Panc1 (cell line): ENCODE measurements at regions not wholly inside any gene's neighbourhood (a gene's known extent, or its start where the extent isn't known, plus 50 kb on each side); places are given as distances from the start of the nearest gene placed in this dataset.
A peak's percentile ranks its signal among the peaks of the same experiment; 100 is the strongest.

Experiments
- POLR2AphosphoS5 ChIP-seq: IDR thresholded peaks from 2 replicates; pipeline ENCODE4 v1.6.1; 2012; ENCODE audit warnings: mild to moderate bottlenecking, low read depth, low read length, moderate library complexity
- REST ChIP-seq, 2 experiments: IDR thresholded peaks; 2 replicates each; pipeline ENCODE4 v1.6.1; 2011 to 2012; ENCODE audit warnings: low read depth in 2 of 2, control low read depth in 1 of 2, low read length in 1 of 2, mild to moderate bottlenecking in 1 of 2, moderate library complexity in 1 of 2; ENCODE audit not compliant: insufficient read depth in 1 of 2
- SIN3A ChIP-seq: IDR thresholded peaks from 2 replicates; pipeline ENCODE4 v1.6.1; 2012; ENCODE audit warnings: low read depth, mild to moderate bottlenecking, low read length, moderate library complexity, borderline replicate concordance; ENCODE audit not compliant: insufficient read depth
- TCF7L2 ChIP-seq: IDR thresholded peaks from 2 replicates; pipeline ENCODE4 v1.6.1; 2011; ENCODE audit warnings: mild to moderate bottlenecking, low read depth, low read length, inconsistent platforms
- TF ChIP-seq, protein P1 (sequence below): fragments of 450-650 bp; IDR thresholded peaks from 2 replicates; pipeline ENCODE4 v1.5.1; 2017; ENCODE audit warnings: mild to moderate bottlenecking

DNA sequence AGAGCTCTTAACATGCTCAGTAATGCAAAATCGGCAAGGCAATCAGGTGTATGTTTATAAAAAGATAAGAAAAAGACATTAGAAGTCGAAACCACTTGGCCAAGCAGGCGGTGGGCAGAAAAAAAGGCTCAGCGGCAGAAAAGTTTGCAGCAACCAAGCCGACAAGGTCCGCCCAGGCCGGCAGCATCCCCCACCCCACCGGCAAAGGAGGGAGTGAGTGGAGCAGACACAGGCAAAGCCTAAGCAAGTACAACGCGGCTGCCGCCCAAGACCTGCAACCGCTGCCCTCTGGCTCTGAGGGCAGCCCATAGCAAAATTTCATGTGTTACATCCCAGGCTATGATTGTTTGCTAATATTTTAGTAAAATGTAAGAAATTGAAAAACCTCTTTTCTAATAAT is 125.4 kb upstream of the ZCCHC13 start:
- TF ChIP-seq, protein P1, sequence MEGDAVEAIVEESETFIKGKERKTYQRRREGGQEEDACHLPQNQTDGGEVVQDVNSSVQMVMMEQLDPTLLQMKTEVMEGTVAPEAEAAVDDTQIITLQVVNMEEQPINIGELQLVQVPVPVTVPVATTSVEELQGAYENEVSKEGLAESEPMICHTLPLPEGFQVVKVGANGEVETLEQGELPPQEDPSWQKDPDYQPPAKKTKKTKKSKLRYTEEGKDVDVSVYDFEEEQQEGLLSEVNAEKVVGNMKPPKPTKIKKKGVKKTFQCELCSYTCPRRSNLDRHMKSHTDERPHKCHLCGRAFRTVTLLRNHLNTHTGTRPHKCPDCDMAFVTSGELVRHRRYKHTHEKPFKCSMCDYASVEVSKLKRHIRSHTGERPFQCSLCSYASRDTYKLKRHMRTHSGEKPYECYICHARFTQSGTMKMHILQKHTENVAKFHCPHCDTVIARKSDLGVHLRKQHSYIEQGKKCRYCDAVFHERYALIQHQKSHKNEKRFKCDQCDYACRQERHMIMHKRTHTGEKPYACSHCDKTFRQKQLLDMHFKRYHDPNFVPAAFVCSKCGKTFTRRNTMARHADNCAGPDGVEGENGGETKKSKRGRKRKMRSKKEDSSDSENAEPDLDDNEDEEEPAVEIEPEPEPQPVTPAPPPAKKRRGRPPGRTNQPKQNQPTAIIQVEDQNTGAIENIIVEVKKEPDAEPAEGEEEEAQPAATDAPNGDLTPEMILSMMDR: no peak
- TF ChIP-seq SIN3A (no peak), POLR2AphosphoS5 (0 out of 2 replicates have a peak, but pooled peaks have one; percentile 5), REST (IDR thresholded peaks at IDR 0.05; ENCODE audit: insufficient read depth in 1 of 2, low read depth in 2 of 2, low read length in 1 of 2) (no peak), TCF7L2 (no peak)
